ENCODE measurements at regions not wholly inside any gene's neighbourhood (a gene's known extent, or its start where the extent isn't known, plus 50 kb on each side); places are given as distances from the start of the nearest gene placed in this dataset.

DNA sequence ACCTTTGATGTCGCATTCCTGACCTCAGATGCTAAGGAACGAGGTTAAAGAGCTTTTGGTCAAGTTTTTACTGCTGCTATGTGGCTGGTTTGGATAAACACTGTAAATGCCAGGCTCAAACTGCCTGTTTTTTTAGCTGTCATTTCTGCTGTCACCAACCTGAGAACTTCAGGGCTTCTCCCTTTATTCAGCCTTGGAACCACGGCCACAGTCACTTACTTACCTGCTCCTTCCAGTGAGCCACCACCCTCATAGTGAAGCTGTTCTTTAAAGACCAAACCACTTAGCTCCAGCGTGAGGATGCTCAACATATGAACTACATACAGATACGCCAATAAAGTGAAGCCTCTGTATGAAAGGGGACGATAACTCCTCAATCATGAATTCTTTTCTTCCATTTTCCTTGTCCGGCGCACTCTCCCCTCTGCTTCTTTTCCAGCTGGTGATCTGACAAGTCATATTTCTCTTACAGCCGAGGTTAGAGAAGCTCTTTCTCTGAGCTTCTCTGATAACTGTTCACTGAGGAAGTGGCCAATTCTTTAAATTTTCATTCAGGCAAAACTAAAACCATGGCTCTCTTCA lies 152.8 kb upstream of the ANK2 start:
- WGBS, 2 donors = 54 to 64% methylated on average over 9 of the region's 9 CpGs
- no peak for ATAC-seq (ENCODE audit: low FRiP score)

DNA sequence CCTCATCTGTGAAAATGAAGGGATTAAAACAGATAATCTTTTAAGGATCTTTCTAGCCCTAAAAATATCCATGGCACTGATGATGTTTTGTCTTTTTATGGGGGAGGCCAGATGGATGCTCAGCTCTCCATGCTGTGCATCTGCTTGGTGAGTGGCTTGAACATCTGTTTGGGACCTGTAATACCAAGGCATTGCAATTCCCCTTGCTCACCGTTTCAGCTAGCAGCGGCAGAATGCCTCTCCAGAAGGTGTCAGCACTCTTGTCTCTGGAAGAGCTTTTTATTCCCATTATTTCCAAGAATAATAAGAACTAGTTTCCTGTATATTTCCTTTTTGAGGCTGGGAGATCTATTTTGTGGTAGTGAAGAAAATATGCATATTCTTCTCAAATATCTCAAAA lies 151.9 kb upstream of the ANK2 start:
- Histone ChIP-seq H3K27me3 (ENCODE audit: control insufficient read depth in 1 of 2, insufficient read depth in 2 of 2, low read length in 1 of 2) (no peaks in the 10 kb centered on the region), H3K4me1 (ENCODE audit: control insufficient read depth in 1 of 2, insufficient read depth in 2 of 2, low read length in 2 of 2) (peaks cover 0 to 2% of the 10 kb centered on the region in 2 donors), H3K36me3 (ENCODE audit: control insufficient read depth in 1 of 2, insufficient read depth in 2 of 2, low read length in 1 of 2) (no peaks in the 10 kb centered on the region), H3K9me3 (ENCODE audit: control insufficient read depth, low read length) (peaks cover 2% of the 10 kb centered on the region), H3K27ac (ENCODE audit: low read depth in 1 of 2, low read length in 2 of 2) (no peak overlapping the region), H3K4me3 (ENCODE audit: low read length in 2 of 2) (no peak overlapping the region)
- DNase-seq (no peak), ATAC-seq (ENCODE audit: low FRiP score) (no peak)
- intact Hi-C loops (cut with DNase I) = no loop called here
- WGBS, 2 donors = 27 to 45% methylated on average over 2 of the region's 2 CpGs

More for the DNA sequence above, 152.8 kb upstream of the ANK2 start:
- no peak overlapping the region for H3K27ac ChIP-seq (ENCODE audit: low read depth in 1 of 2, low read length in 2 of 2)
- H3K9me3 ChIP-seq (ENCODE audit: control insufficient read depth, low read length) = peaks cover 2% of the 10 kb centered on the region
- H3K27me3 ChIP-seq (ENCODE audit: control insufficient read depth in 1 of 2, insufficient read depth in 2 of 2, low read length in 1 of 2) = no peaks in the 10 kb centered on the region
- no peaks in the 10 kb centered on the region for H3K36me3 ChIP-seq (ENCODE audit: control insufficient read depth in 1 of 2, insufficient read depth in 2 of 2, low read length in 1 of 2)
- H3K4me1 ChIP-seq (ENCODE audit: control insufficient read depth in 1 of 2, insufficient read depth in 2 of 2, low read length in 2 of 2) = peaks cover 0 to 2% of the 10 kb centered on the region in 2 donors
- DNase-seq = no peak
- H3K4me3 ChIP-seq (ENCODE audit: low read length in 2 of 2) = no peak overlapping the region
- intact Hi-C loops (cut with DNase I) = no loop called here

DNA sequence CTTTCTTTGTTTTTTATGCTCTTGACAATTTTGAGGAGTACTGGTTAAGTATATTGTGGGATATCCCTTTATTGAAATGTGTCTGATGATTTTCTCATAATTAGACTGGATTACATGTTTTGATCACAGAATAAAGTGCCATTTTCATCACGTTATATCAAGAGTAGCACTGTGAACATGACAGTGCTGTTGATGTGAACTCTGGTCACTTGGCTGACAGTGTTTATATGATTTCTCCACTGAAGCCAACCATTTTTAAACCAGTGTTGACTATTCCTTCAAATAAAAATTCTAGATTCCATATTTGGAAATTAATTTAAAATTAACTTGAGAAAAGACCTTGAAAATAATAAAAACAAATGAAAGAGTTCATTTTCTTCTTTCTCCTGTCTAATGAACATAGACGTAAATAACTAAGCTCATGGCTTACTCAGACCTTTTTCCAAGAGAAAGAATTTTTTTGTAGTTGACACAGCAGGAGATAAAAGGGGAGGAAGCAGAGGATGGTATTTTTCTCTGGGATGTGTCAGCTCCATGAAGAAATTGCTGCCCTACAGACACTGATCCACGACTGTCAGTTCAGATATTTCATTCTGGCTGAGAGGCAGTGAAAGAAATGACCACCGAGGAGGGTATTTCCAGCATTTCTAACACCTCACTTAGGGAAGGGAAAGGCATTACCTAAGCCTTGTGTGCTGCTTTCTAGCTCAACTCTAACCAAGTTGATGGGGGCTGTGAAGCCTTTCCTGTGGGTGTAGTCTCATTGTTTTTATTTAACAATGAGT lies 150.9 kb upstream of the ANK2 start:
- intact Hi-C loops (cut with DNase I) = no loop called here
- H3K27me3 ChIP-seq (ENCODE audit: control insufficient read depth in 1 of 2, insufficient read depth in 2 of 2, low read length in 1 of 2) = no peaks in the 10 kb centered on the region
- DNase-seq (no peak), ATAC-seq (ENCODE audit: low FRiP score) (no peak)
- H3K4me1 ChIP-seq (ENCODE audit: control insufficient read depth in 1 of 2, insufficient read depth in 2 of 2, low read length in 2 of 2) = peaks cover 0 to 2% of the 10 kb centered on the region in 2 donors
- peaks cover 2% of the 10 kb centered on the region for H3K9me3 ChIP-seq (ENCODE audit: control insufficient read depth, low read length)
- H3K27ac ChIP-seq (ENCODE audit: low read depth in 1 of 2, low read length in 2 of 2) = no peak overlapping the region
- no peak overlapping the region for H3K4me3 ChIP-seq (ENCODE audit: low read length in 2 of 2)
- WGBS, 2 donors = 59 to 68% methylated on average over 4 of the region's 4 CpGs
- no peaks in the 10 kb centered on the region for H3K36me3 ChIP-seq (ENCODE audit: control insufficient read depth in 1 of 2, insufficient read depth in 2 of 2, low read length in 1 of 2)

DNA sequence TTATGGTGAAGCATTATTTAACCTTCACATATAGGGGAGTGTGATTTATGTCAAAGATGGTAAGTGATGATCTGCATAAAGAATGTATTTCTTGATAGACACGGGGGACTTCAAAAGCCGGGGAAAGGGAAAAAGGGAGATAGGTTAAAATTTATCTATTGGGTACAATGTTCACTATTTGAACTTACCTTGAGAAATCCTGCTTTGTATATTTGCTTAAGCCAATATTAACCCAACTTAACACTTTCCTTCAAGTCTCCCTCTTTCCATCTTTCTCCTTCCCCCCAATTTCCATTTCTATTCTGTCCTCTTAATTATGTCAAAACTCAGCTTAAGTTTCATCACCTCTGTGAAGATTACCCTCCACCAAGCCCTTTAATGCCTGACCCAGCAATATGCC lies 149.0 kb upstream of the ANK2 start:
- intact Hi-C loops (cut with DNase I) = no loop called here
- ATAC-seq (ENCODE audit: low FRiP score) = no peak
- Histone ChIP-seq H3K9me3 (ENCODE audit: control insufficient read depth, low read length) (peaks cover 2% of the 10 kb centered on the region), H3K36me3 (ENCODE audit: control insufficient read depth in 1 of 2, insufficient read depth in 2 of 2, low read length in 1 of 2) (no peaks in the 10 kb centered on the region), H3K4me3 (ENCODE audit: low read length in 2 of 2) (no peak overlapping the region), H3K27me3 (ENCODE audit: control insufficient read depth in 1 of 2, insufficient read depth in 2 of 2, low read length in 1 of 2) (no peaks in the 10 kb centered on the region), H3K27ac (ENCODE audit: low read depth in 1 of 2, low read length in 2 of 2) (no peak overlapping the region), H3K4me1 (ENCODE audit: control insufficient read depth in 1 of 2, insufficient read depth in 2 of 2, low read length in 2 of 2) (peaks cover 0 to 2% of the 10 kb centered on the region in 2 donors)
- 89% methylated on average over 2 of the region's 2 CpGs for WGBS, 2 donors
- DNase-seq = no peak

DNA sequence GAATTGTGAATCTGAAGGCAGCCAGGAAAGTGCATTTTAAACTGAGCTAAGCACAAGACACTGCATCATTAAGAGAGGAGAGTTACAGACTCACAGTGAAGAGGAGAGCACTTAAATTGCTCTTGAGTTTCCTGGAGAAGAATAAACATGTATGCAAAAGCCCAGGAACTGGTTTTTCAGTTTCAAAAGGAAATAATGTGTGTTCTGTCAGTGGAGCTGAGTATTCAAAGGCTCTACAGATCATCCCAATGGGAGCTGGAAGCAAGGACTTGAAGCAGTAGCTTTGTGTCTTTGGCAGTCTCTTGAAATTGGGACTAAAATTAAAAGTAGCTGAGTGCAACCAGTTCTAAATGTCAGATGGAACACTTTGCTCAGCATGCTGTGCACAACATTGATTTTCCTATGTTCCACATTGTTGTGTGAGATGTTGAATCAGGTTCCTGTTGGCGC lies 147.5 kb upstream of the ANK2 start:
- ATAC-seq (ENCODE audit: low FRiP score) = peak; percentile 29
- WGBS, 2 donors = 96 to 97% methylated on average over 1 of the region's 1 CpG
- Histone ChIP-seq H3K27ac (ENCODE audit: low read depth in 1 of 2, low read length in 2 of 2) (no peak overlapping the region), H3K9me3 (ENCODE audit: control insufficient read depth, low read length) (peaks cover 2% of the 10 kb centered on the region), H3K4me1 (ENCODE audit: control insufficient read depth in 1 of 2, insufficient read depth in 2 of 2, low read length in 2 of 2) (no peaks in the 10 kb centered on the region), H3K4me3 (ENCODE audit: low read length in 2 of 2) (no peak overlapping the region), H3K27me3 (ENCODE audit: control insufficient read depth in 1 of 2, insufficient read depth in 2 of 2, low read length in 1 of 2) (no peaks in the 10 kb centered on the region), H3K36me3 (ENCODE audit: control insufficient read depth in 1 of 2, insufficient read depth in 2 of 2, low read length in 1 of 2) (no peaks in the 10 kb centered on the region)
- intact Hi-C loops (cut with DNase I) = no loop called here
- no peak for DNase-seq

DNA sequence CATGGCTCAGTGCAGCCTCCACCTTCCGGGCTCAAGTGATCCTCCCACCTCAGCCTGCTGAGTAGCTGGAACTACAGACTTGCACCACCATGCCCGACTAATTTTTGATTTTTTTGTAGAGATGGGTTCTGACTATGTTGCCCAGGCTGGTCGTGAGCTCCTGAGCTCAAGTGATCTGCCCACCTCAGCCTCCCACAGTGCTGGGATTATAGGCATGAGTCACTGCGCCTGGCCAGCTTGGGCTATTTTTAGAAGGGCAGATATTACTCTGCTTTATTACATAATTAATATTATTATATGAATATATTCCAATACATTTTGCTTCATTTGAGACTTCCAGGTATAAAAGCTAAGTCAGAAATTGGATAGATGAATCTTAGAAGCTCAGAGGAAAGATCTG lies 143.7 kb upstream of the ANK2 start:
- Histone ChIP-seq H3K4me3 (ENCODE audit: low read length in 2 of 2) (no peak overlapping the region), H3K9me3 (ENCODE audit: control insufficient read depth, low read length) (no peaks in the 10 kb centered on the region), H3K27me3 (ENCODE audit: control insufficient read depth in 1 of 2, insufficient read depth in 2 of 2, low read length in 1 of 2) (no peaks in the 10 kb centered on the region), H3K4me1 (ENCODE audit: control insufficient read depth in 1 of 2, insufficient read depth in 2 of 2, low read length in 2 of 2) (no peaks in the 10 kb centered on the region), H3K27ac (ENCODE audit: low read depth in 1 of 2, low read length in 2 of 2) (no peak overlapping the region), H3K36me3 (ENCODE audit: control insufficient read depth in 1 of 2, insufficient read depth in 2 of 2, low read length in 1 of 2) (no peaks in the 10 kb centered on the region)
- ATAC-seq (ENCODE audit: low FRiP score) (no peak), DNase-seq (no peak)
- WGBS, 2 donors = 83 to 86% methylated on average over 4 of the region's 4 CpGs
- intact Hi-C loops (cut with DNase I) = no loop called here

DNA sequence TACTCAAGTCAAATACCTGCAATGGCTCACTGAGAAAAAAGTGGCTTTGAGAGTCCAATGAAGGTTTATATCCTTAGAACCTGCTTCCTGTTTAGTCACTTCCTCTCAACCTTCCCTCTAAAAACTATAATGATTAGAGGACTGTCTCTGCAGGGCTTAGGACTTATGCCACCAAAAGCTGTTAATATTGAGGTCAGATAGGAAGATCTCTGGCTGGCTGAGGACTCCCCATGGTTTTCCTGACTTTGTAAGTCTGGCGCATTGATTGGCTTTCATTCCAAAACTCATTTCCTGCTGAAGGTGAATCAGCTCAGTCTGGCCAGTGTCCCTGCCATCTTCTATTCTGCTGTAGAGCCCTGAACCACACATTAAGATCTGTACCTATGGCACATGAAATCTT lies 140.9 kb upstream of the ANK2 start:
- Histone ChIP-seq H3K4me1 (ENCODE audit: control insufficient read depth in 1 of 2, insufficient read depth in 2 of 2, low read length in 2 of 2) (no peaks in the 10 kb centered on the region), H3K27me3 (ENCODE audit: control insufficient read depth in 1 of 2, insufficient read depth in 2 of 2, low read length in 1 of 2) (no peaks in the 10 kb centered on the region), H3K36me3 (ENCODE audit: control insufficient read depth in 1 of 2, insufficient read depth in 2 of 2, low read length in 1 of 2) (no peaks in the 10 kb centered on the region), H3K9me3 (ENCODE audit: control insufficient read depth, low read length) (no peaks in the 10 kb centered on the region), H3K27ac (ENCODE audit: low read depth in 1 of 2, low read length in 2 of 2) (no peak overlapping the region), H3K4me3 (ENCODE audit: low read length in 2 of 2) (no peak overlapping the region)
- DNase-seq (no peak), ATAC-seq (ENCODE audit: low FRiP score) (no peak)
- WGBS, 2 donors = 90% methylated on average over 1 of the region's 1 CpG
- intact Hi-C loops (cut with DNase I) = no loop called here

DNA sequence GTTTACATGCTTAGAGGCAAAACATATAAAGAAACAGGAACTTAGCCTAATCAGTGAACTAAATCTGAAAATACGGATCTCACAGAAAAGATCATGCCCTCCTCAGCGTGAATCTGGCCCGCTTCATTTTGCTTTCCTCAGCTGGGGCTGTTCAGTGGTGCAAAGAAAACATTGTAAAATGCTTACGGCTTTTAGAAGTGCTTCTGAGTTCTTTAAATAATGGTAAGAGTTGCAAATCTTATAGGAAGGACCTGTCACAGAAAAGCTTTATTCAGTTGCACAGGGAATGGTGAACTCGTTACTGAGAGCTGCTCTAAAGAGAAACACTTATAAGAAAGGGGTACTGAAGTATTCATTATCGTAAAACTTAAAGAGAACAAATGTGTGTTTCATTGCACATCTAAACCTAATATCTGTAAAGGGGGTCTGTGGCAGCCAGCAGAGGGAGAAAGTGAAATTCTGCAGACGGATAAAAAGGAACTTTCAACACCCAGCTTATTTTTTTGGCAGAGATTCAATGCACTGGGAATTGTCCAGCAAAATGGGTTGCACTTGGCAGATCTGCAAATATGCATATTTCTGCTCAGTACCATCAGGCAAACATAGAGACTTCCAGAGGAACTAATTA lies 139.2 kb upstream of the ANK2 start:
- ATAC-seq (ENCODE audit: low FRiP score) (peak; percentile 69), DNase-seq (no peak)
- no peaks in the 10 kb centered on the region for H3K9me3 ChIP-seq (ENCODE audit: control insufficient read depth, low read length)
- no peaks in the 10 kb centered on the region for H3K27me3 ChIP-seq (ENCODE audit: control insufficient read depth in 1 of 2, insufficient read depth in 2 of 2, low read length in 1 of 2)
- 3 to 4% methylated on average over 7 of the region's 7 CpGs for WGBS, 2 donors
- H3K27ac ChIP-seq (ENCODE audit: low read depth in 1 of 2, low read length in 2 of 2) = no peak overlapping the region
- H3K4me3 ChIP-seq (ENCODE audit: low read length in 2 of 2) = peak overlapping the region; percentile 67 to 87
- intact Hi-C loops (cut with DNase I) = no loop called here
- no peaks in the 10 kb centered on the region for H3K36me3 ChIP-seq (ENCODE audit: control insufficient read depth in 1 of 2, insufficient read depth in 2 of 2, low read length in 1 of 2)
- H3K4me1 ChIP-seq (ENCODE audit: control insufficient read depth in 1 of 2, insufficient read depth in 2 of 2, low read length in 2 of 2) = no peaks in the 10 kb centered on the region

DNA sequence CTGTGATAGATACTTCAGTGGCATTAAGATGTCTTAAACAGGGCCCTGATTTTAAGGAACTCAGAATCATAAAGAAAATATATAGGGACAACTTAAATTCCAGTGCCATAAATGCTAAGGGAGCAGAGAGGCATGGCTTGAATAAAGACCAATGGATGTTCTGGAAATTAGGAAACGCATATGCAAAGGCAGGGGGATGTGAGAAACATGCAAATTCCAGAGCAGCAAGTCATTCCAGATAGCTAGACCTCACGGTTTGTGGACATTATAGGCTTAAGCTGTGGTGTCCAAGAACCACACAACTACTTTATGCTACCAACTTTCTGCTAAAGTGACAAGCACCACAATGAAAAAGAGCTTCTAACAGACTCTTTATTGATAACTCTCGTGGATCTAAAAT lies 132.6 kb upstream of the ANK2 start:
- Histone ChIP-seq H3K4me1 (ENCODE audit: control insufficient read depth in 1 of 2, insufficient read depth in 2 of 2, low read length in 2 of 2) (no peaks in the 10 kb centered on the region), H3K4me3 (ENCODE audit: low read length in 2 of 2) (no peak overlapping the region), H3K9me3 (ENCODE audit: control insufficient read depth, low read length) (no peaks in the 10 kb centered on the region), H3K36me3 (ENCODE audit: control insufficient read depth in 1 of 2, insufficient read depth in 2 of 2, low read length in 1 of 2) (no peaks in the 10 kb centered on the region), H3K27me3 (ENCODE audit: control insufficient read depth in 1 of 2, insufficient read depth in 2 of 2, low read length in 1 of 2) (no peaks in the 10 kb centered on the region), H3K27ac (ENCODE audit: low read depth in 1 of 2, low read length in 2 of 2) (no peak overlapping the region)
- 31 to 38% methylated on average over 3 of the region's 3 CpGs for WGBS, 2 donors
- intact Hi-C loops (cut with DNase I) = no loop called here
- ATAC-seq (ENCODE audit: low FRiP score) (no peak), DNase-seq (no peak)

All from aorta (tissue), 5 donors.